Transverse colon (tissue), 3 donors: ENCODE measurements at regions not wholly inside any gene's neighbourhood (a gene's known extent, or its start where the extent isn't known, plus 50 kb on each side); places are given as distances from the start of the nearest gene placed in this dataset.

Experiments
- EP300 ChIP-seq: sonication (generic); formaldehyde crosslinking; IDR thresholded peaks from one replicate; pipeline ENCODE4 v1.6.1; 2017; ENCODE audit warnings: antibody characterized with exemption, low read depth
- POLR2A ChIP-seq: fragments of 450-650 bp; IDR thresholded peaks from one replicate; pipeline ENCODE4 v1.6.1; 2016; ENCODE audit warnings: antibody characterized with exemption, mild to moderate bottlenecking, moderate library complexity
- TF ChIP-seq, protein P1 (sequence below), 5 experiments: fragments of 200-600 bp in 3 of 5; fragments of 450-650 bp in 2 of 5; sonication (generic) in 3 of 5; IDR thresholded peaks; 1 replicate in 2 of 5; 2 replicates in 3 of 5; pipeline ENCODE4 v1.5.1; 2016 to 2017; ENCODE audit warnings: antibody characterized with exemption in 5 of 5, inconsistent platforms in 3 of 5, mild to moderate bottlenecking in 2 of 5, moderate library complexity in 1 of 5

DNA sequence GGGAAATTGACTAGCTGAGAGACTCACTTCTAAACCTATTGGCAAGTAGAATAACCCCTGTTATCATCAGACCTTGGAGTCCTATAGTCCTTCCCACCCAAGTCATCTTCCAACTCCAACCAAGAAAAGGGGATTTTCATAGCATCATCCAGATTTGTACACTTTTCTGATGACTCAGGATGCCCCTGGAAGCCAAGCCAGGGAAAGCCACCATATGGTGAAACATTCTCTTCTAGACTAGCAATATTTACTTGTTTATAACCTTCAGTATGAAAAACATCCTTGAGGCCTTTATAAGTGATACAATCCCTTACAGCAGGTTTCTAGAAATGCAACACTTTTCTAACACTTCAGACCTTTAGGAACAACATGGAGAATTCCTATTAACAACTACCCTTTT is 618.8 kb upstream of the CDH11 start:
- TF ChIP-seq, protein P1, sequence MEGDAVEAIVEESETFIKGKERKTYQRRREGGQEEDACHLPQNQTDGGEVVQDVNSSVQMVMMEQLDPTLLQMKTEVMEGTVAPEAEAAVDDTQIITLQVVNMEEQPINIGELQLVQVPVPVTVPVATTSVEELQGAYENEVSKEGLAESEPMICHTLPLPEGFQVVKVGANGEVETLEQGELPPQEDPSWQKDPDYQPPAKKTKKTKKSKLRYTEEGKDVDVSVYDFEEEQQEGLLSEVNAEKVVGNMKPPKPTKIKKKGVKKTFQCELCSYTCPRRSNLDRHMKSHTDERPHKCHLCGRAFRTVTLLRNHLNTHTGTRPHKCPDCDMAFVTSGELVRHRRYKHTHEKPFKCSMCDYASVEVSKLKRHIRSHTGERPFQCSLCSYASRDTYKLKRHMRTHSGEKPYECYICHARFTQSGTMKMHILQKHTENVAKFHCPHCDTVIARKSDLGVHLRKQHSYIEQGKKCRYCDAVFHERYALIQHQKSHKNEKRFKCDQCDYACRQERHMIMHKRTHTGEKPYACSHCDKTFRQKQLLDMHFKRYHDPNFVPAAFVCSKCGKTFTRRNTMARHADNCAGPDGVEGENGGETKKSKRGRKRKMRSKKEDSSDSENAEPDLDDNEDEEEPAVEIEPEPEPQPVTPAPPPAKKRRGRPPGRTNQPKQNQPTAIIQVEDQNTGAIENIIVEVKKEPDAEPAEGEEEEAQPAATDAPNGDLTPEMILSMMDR (IDR thresholded peaks at IDR 0.05) = no peak
- TF ChIP-seq POLR2A = no peak
- no peak for TF ChIP-seq EP300
